NCI-H1417 (cell line): ENCODE measurements at regions not wholly inside any gene's neighbourhood (a gene's known extent, or its start where the extent isn't known, plus 50 kb on each side); places are given as distances from the start of the nearest gene placed in this dataset.
A peak's percentile ranks its signal among the peaks of the same experiment; 100 is the strongest.

Experiments
- DNase-seq, 3 experiments: peaks; one replicate each; lab custom pipeline; 2025; lab: John Stamatoyannopoulos, UW

- no peak for DNase-seq
Observed at GRCh38 chr18:34978533-34978893, 62.7 kb upstream of the MAPRE2 start.

GRCh38 chr18:34978953-34979608 is 62.1 kb upstream of the MAPRE2 start:
- peak; percentile 13 to 92 (median 74) for DNase-seq

- no peak for DNase-seq
Observed at GRCh38 chr18:34981487-34981886, 59.7 kb upstream of the MAPRE2 start.

- DNase-seq: peak in 1 of 3 experiments; percentile 43
Observed at GRCh38 chr18:34985963-34986362, 55.2 kb upstream of the MAPRE2 start.

- DNase-seq: no peak
Observed at GRCh38 chr18:34990597-34990996, 50.6 kb upstream of the MAPRE2 start.

GRCh38 chr18:34991152-34991551 is 50.1 kb upstream of the MAPRE2 start:
- DNase-seq: no peak
